Mucosa of rectum (tissue), 2 donors: ENCODE measurements at regions not wholly inside any gene's neighbourhood (a gene's known extent, or its start where the extent isn't known, plus 50 kb on each side); places are given as distances from the start of the nearest gene placed in this dataset.
A peak's percentile ranks its signal among the peaks of the same experiment; 100 is the strongest.

ENCODE experiments used
- H3K27ac ChIP-seq, 2 donors: one replicate each; pipeline ENCODE4 v1.7.0; 2013; ENCODE audit warnings: inconsistent platforms in 2 of 2, low read depth in 2 of 2, low read length in 2 of 2
- H3K27me3 ChIP-seq, 2 donors: one replicate each; pipeline ENCODE4 v1.7.0; 2013; ENCODE audit warnings: low read length in 2 of 2; ENCODE audit not compliant: control insufficient read depth in 2 of 2, insufficient read depth in 2 of 2
- H3K36me3 ChIP-seq, 2 donors: one replicate each; pipeline ENCODE4 v1.7.0; 2013; ENCODE audit warnings: low read length in 2 of 2; ENCODE audit not compliant: control insufficient read depth in 2 of 2, insufficient read depth in 2 of 2
- H3K4me1 ChIP-seq, 2 donors: one replicate each; pipeline ENCODE4 v1.7.0; 2013; ENCODE audit warnings: low read length in 2 of 2, mild to moderate bottlenecking in 1 of 2; ENCODE audit not compliant: control insufficient read depth in 2 of 2, insufficient read depth in 2 of 2
- H3K4me3 ChIP-seq, 2 donors: one replicate each; pipeline ENCODE4 v1.7.0; 2013; ENCODE audit warnings: low read length in 2 of 2
- H3K9ac ChIP-seq, 2 donors: one replicate each; pipeline ENCODE4 v1.7.0; 2013; ENCODE audit warnings: low read length in 2 of 2, low read depth in 1 of 2, mild to moderate bottlenecking in 1 of 2
- H3K9me3 ChIP-seq, 2 donors: one replicate each; pipeline ENCODE4 v1.7.0; 2013; ENCODE audit warnings: low read length in 2 of 2; ENCODE audit not compliant: control insufficient read depth in 2 of 2
- donor health status: healthy.
- donor health status: Normal muscosa, but diverticular disease.

DNA sequence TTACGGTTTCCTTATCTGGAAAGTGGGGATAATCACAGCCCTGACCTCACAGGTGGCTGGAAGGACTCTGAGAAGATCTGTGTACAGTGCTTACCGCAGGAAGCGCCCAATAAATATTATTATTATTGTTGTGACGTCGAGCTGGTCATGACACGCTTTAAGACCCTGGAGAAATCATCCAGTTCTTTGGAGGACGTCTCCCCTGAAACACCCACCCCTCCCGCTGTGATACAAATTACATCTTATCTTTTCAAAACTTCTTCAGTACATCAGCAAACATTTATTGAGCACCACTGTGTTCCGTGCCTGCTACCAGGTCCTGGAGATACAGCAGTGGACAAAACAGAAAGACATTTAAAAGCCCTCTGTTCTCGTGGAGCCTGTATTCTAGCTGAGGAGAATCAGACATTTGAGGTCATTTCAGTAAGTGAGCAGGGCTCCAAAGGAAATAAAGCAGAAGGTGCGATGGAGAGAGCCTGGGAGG lies 118.7 kb downstream of the CEBPB start:
- Histone ChIP-seq H3K4me3 (no peak overlapping the region), H3K9ac (no peak overlapping the region), H3K9me3 (no peaks in the 10 kb centered on the region), H3K27ac (peak overlapping the region; percentile 81 to 84), H3K4me1 (peaks cover 21 to 29% of the 10 kb centered on the region in 2 donors), H3K36me3 (no peaks in the 10 kb centered on the region), H3K27me3 (no peaks in the 10 kb centered on the region)

GRCh38 chr20:50309764-50310672 lies 119.4 kb downstream of the CEBPB start:
- Histone ChIP-seq H3K9ac (no peak overlapping the region), H3K27ac (peak overlapping the region; percentile 42 to 84), H3K27me3 (no peaks in the 10 kb centered on the region), H3K36me3 (no peaks in the 10 kb centered on the region), H3K9me3 (no peaks in the 10 kb centered on the region), H3K4me1 (peaks cover 16 to 26% of the 10 kb centered on the region in 2 donors), H3K4me3 (no peak overlapping the region)

- Histone ChIP-seq H3K9ac (no peak overlapping the region), H3K27ac (no peak overlapping the region), H3K4me3 (no peak overlapping the region), H3K36me3 (no peaks in the 10 kb centered on the region), H3K27me3 (no peaks in the 10 kb centered on the region), H3K9me3 (no peaks in the 10 kb centered on the region), H3K4me1 (peaks cover 13 to 22% of the 10 kb centered on the region in 2 donors)
Measured at GRCh38 chr20:50310673-50311051, 120.0 kb downstream of the CEBPB start.

- no peak overlapping the region for H3K27ac ChIP-seq
- H3K36me3 ChIP-seq = no peaks in the 10 kb centered on the region
- H3K27me3 ChIP-seq = no peaks in the 10 kb centered on the region
- H3K4me1 ChIP-seq = peaks cover 5 to 14% of the 10 kb centered on the region in 2 donors
- H3K9me3 ChIP-seq = no peaks in the 10 kb centered on the region
- no peak overlapping the region for H3K4me3 ChIP-seq
- no peak overlapping the region for H3K9ac ChIP-seq
Measured at GRCh38 chr20:50311308-50312001, 120.8 kb downstream of the CEBPB start.

GRCh38 chr20:50312002-50312681 lies 121.5 kb downstream of the CEBPB start:
- H3K4me3 ChIP-seq = no peak overlapping the region
- no peaks in the 10 kb centered on the region for H3K27me3 ChIP-seq
- H3K36me3 ChIP-seq = no peaks in the 10 kb centered on the region
- H3K9me3 ChIP-seq = no peaks in the 10 kb centered on the region
- H3K4me1 ChIP-seq = peaks cover 0 to 8% of the 10 kb centered on the region in 2 donors
- no peak overlapping the region for H3K9ac ChIP-seq
- peak overlapping the region in 1 of 2 donors; percentile 56 for H3K27ac ChIP-seq

- Histone ChIP-seq H3K27me3 (no peaks in the 10 kb centered on the region), H3K9me3 (no peaks in the 10 kb centered on the region), H3K4me1 (peaks cover 0 to 8% of the 10 kb centered on the region in 2 donors), H3K36me3 (no peaks in the 10 kb centered on the region), H3K4me3 (no peak overlapping the region), H3K27ac (peak overlapping the region in 1 of 2 donors; percentile 56), H3K9ac (no peak overlapping the region)
Measured at GRCh38 chr20:50312682-50313521, 122.3 kb downstream of the CEBPB start.

DNA sequence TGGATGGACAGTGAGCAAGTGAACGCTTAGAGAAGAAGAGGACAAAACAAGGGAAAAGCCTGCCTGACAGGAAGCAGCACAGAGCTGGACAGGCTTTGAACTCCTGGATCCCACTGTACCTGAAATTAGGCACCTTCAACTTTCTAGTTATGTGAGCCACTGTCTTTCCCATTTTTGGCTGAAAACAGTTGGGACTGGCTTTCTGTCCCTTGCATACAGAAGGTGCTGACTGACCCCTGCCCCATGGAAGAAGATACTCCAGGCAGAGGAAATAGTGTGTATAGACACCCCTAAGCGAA lies 122.8 kb downstream of the CEBPB start:
- Histone ChIP-seq H3K9ac (no peak overlapping the region), H3K27ac (no peak overlapping the region), H3K27me3 (no peaks in the 10 kb centered on the region), H3K9me3 (no peaks in the 10 kb centered on the region), H3K4me1 (peaks cover 3 to 4% of the 10 kb centered on the region in 2 donors), H3K36me3 (no peaks in the 10 kb centered on the region), H3K4me3 (no peak overlapping the region)

DNA sequence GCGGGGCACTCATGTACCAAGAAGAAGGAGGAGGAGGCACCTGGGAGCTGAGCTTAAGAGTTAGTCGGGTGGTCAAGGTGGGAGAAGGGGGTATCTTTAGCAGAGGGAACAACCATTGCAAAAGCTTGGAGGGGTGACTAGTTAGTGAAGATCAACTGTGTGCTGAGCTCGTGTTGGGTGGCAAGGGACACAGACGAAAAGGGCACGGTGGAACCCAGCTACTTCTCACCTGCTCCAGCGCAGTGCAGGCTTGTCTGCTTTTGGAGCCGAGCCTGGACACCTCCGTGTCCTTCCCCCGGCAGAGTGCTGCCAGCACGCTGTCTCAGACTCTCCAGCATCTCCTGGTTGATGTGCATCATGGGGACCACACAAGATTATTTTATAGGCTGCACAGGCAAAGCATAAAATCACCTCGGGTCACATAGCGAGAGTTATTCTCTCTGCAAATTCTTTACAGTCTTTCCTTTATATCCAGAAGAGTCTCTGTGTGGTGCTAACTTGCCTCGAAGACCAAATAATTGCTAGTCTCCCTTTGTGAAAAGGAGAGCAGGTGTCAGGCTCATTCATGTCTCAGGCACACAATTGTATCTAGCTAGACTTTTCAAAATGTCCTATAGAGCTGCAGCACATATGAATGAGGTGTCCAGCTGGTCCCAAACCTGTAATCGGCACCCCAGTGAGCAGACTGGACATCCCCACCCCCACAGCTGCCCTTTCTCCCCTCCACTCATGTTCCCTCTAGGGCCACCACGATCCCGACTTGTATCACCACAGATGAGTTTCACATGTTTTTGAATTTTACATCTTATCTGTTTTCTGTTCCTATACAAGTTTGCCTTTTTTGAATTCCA lies 123.4 kb downstream of the CEBPB start:
- H3K4me3 ChIP-seq = no peak overlapping the region
- H3K27ac ChIP-seq = no peak overlapping the region

More for the DNA sequence above, 123.4 kb downstream of the CEBPB start:
- Histone ChIP-seq H3K27me3 (no peaks in the 10 kb centered on the region), H3K9ac (no peak overlapping the region), H3K36me3 (no peaks in the 10 kb centered on the region), H3K9me3 (no peaks in the 10 kb centered on the region), H3K4me1 (peaks cover under 1 to 3% of the 10 kb centered on the region in 2 donors)
